DND-41 (cell line): ENCODE measurements at regions not wholly inside any gene's neighbourhood (a gene's known extent, or its start where the extent isn't known, plus 50 kb on each side); places are given as distances from the start of the nearest gene placed in this dataset.

Source experiments
- ATAC-seq: fragments of 200-7000 bp; cut with Tn5 transposase; 3 replicates; pipeline ENCODE4 v1.9.1; 2021; ENCODE audit warnings: low read depth; ENCODE audit not compliant: insufficient read depth
- DNase-seq: peaks from one replicate; pipeline ENCODE4 v3.0.0-alpha.2; 2020
- H2AFZ ChIP-seq: 2 replicates; pipeline ENCODE4 v1.6.0; 2012; ENCODE audit warnings: low read depth, low read length
- H3K27ac ChIP-seq: 2 replicates; pipeline ENCODE4 v1.5.1; 2012; ENCODE audit warnings: low read length, inconsistent platforms
- H3K27me3 ChIP-seq: fragments of 200-600 bp; sonication (generic); 2 replicates; pipeline ENCODE4 v1.6.0; 2012; ENCODE audit warnings: low read length, mild to moderate bottlenecking, inconsistent platforms; ENCODE audit not compliant: insufficient read depth, poor library complexity
- H3K36me3 ChIP-seq: 2 replicates; pipeline ENCODE4 v1.5.1; 2012; ENCODE audit warnings: low read length, inconsistent platforms; ENCODE audit not compliant: insufficient read depth
- H3K4me1 ChIP-seq: 2 replicates; pipeline ENCODE4 v1.5.1; 2012; ENCODE audit warnings: mild to moderate bottlenecking, low read length; ENCODE audit not compliant: insufficient read depth
- H3K4me2 ChIP-seq: 2 replicates; pipeline ENCODE4 v1.6.0; 2012; ENCODE audit warnings: mild to moderate bottlenecking, moderate library complexity, low read length, inconsistent platforms; ENCODE audit not compliant: insufficient read depth
- H3K4me3 ChIP-seq, 2 experiments: fragments of 200-600 bp in 1 of 2; shearing (Covaris generic) in 1 of 2; 2 replicates each; pipeline ENCODE4 v1.5.1; 2012 to 2016; ENCODE audit warnings: inconsistent platforms in 2 of 2, low read length in 2 of 2, mild to moderate bottlenecking in 2 of 2, low read depth in 1 of 2, moderate library complexity in 1 of 2
- H3K79me2 ChIP-seq: 2 replicates; pipeline ENCODE4 v1.6.0; 2012; ENCODE audit warnings: low read length, inconsistent platforms; ENCODE audit not compliant: insufficient read depth
- H3K9ac ChIP-seq: 2 replicates; pipeline ENCODE4 v1.6.0; 2012; ENCODE audit warnings: low read depth, mild to moderate bottlenecking, inconsistent platforms, low read length, moderate library complexity
- H3K9me3 ChIP-seq: 2 replicates; pipeline ENCODE4 v1.5.1; 2012; ENCODE audit warnings: low read length, moderate library complexity, mild to moderate bottlenecking, inconsistent platforms; ENCODE audit not compliant: insufficient read depth, severe bottlenecking
- H4K20me1 ChIP-seq: 2 replicates; pipeline ENCODE4 v1.6.0; 2012; ENCODE audit warnings: low read length; ENCODE audit not compliant: insufficient read depth
- CTCF ChIP-seq: IDR thresholded peaks from 2 replicates; pipeline ENCODE4 v1.5.1; 2012; ENCODE audit warnings: borderline replicate concordance, low read length, moderate library complexity, mild to moderate bottlenecking; ENCODE audit not compliant: poor library complexity, severe bottlenecking; ENCODE audit errors: extremely low read depth
- EZH2 ChIP-seq: IDR thresholded peaks from 3 replicates; pipeline ENCODE4 v1.6.1; 2012; ENCODE audit warnings: borderline replicate concordance, low read depth, mild to moderate bottlenecking, moderate library complexity, low read length, inconsistent platforms; ENCODE audit not compliant: severe bottlenecking

GRCh38 chrX:117543885-117544284 lies 572.7 kb downstream of the KLHL13 start:
- no peak overlapping the region for H3K4me2 ChIP-seq
- ATAC-seq (no peak), DNase-seq (no peak)
- H3K4me1 ChIP-seq = no peaks in the 10 kb centered on the region
- H3K4me3 ChIP-seq = no peak overlapping the region
- no peak overlapping the region for H2AFZ ChIP-seq
- no peaks in the 10 kb centered on the region for H3K79me2 ChIP-seq
- TF ChIP-seq EZH2 (no peak), CTCF (no peak)
- H4K20me1 ChIP-seq = no peaks in the 10 kb centered on the region
- H3K36me3 ChIP-seq = no peaks in the 10 kb centered on the region
- no peaks in the 10 kb centered on the region for H3K9me3 ChIP-seq
- H3K27me3 ChIP-seq = no peaks in the 10 kb centered on the region
- no peak overlapping the region for H3K9ac ChIP-seq
- no peak overlapping the region for H3K27ac ChIP-seq

- Histone ChIP-seq H3K9me3 (no peaks in the 10 kb centered on the region), H2AFZ (no peak overlapping the region), H3K79me2 (no peaks in the 10 kb centered on the region), H3K27me3 (no peaks in the 10 kb centered on the region), H3K9ac (no peak overlapping the region), H3K36me3 (no peaks in the 10 kb centered on the region), H4K20me1 (no peaks in the 10 kb centered on the region), H3K27ac (no peak overlapping the region), H3K4me2 (no peak overlapping the region), H3K4me3 (no peak overlapping the region), H3K4me1 (no peaks in the 10 kb centered on the region)
- DNase-seq = no peak
- ATAC-seq = no peak
- TF ChIP-seq EZH2 (no peak), CTCF (no peak)
Measured at GRCh38 chrX:117539090-117539418, 577.6 kb downstream of the KLHL13 start.

GRCh38 chrX:117538178-117539089 lies 578.2 kb downstream of the KLHL13 start:
- Histone ChIP-seq H3K4me2 (no peak overlapping the region), H3K79me2 (no peaks in the 10 kb centered on the region), H3K9me3 (no peaks in the 10 kb centered on the region), H3K27me3 (no peaks in the 10 kb centered on the region), H3K9ac (no peak overlapping the region), H3K36me3 (no peaks in the 10 kb centered on the region), H2AFZ (no peak overlapping the region), H3K4me3 (no peak overlapping the region), H4K20me1 (no peaks in the 10 kb centered on the region), H3K4me1 (no peaks in the 10 kb centered on the region), H3K27ac (no peak overlapping the region)
- ATAC-seq = no peak
- TF ChIP-seq CTCF (no peak), EZH2 (no peak)
- no peak for DNase-seq

- TF ChIP-seq CTCF (no peak), EZH2 (no peak)
- Histone ChIP-seq H3K79me2 (no peaks in the 10 kb centered on the region), H3K4me2 (no peak overlapping the region), H4K20me1 (no peaks in the 10 kb centered on the region), H3K9me3 (no peaks in the 10 kb centered on the region), H3K4me3 (no peak overlapping the region), H3K9ac (no peak overlapping the region), H3K4me1 (no peaks in the 10 kb centered on the region), H3K27me3 (no peaks in the 10 kb centered on the region), H3K36me3 (no peaks in the 10 kb centered on the region), H2AFZ (no peak overlapping the region), H3K27ac (no peak overlapping the region)
- ATAC-seq (no peak), DNase-seq (no peak)
Measured at GRCh38 chrX:117532339-117532738, 584.3 kb downstream of the KLHL13 start.
